Endothelial cell of umbilical vein (primary cell): ENCODE measurements at regions not wholly inside any gene's neighbourhood (a gene's known extent, or its start where the extent isn't known, plus 50 kb on each side); places are given as distances from the start of the nearest gene placed in this dataset.

Experiments
- EZH2 ChIP-seq: IDR thresholded peaks from 2 replicates; pipeline ENCODE4 v1.6.1; 2012; ENCODE audit warnings: borderline replicate concordance, low read depth, mild to moderate bottlenecking, moderate library complexity, low read length, inconsistent platforms; ENCODE audit not compliant: severe bottlenecking
- FOS ChIP-seq: IDR thresholded peaks from 2 replicates; pipeline ENCODE4 v1.6.1; 2011; ENCODE audit warnings: mild to moderate bottlenecking, low read length, moderate library complexity, borderline replicate concordance; ENCODE audit not compliant: insufficient read depth
- POLR2A ChIP-seq: IDR thresholded peaks from 2 replicates; pipeline ENCODE4 v1.6.1; 2012; ENCODE audit warnings: low read depth, mild to moderate bottlenecking, control low read depth, low read length
- TF ChIP-seq, protein P1 (sequence below), 2 donors: IDR thresholded peaks; 1 replicate in 1 of 2; 2 replicates in 1 of 2; pipeline ENCODE4 v1.5.1; 2011; ENCODE audit warnings: low read length in 2 of 2, mild to moderate bottlenecking in 2 of 2, moderate library complexity in 2 of 2, control low read depth in 1 of 2, inconsistent platforms in 1 of 2, low read depth in 1 of 2; ENCODE audit not compliant: insufficient read depth in 1 of 2; ENCODE audit errors: extremely low read depth in 1 of 2
- TF ChIP-seq, protein P2 (sequence below): IDR thresholded peaks from 2 replicates; pipeline ENCODE4 v1.6.1; 2011; ENCODE audit not compliant: insufficient read depth, insufficient read length

DNA sequence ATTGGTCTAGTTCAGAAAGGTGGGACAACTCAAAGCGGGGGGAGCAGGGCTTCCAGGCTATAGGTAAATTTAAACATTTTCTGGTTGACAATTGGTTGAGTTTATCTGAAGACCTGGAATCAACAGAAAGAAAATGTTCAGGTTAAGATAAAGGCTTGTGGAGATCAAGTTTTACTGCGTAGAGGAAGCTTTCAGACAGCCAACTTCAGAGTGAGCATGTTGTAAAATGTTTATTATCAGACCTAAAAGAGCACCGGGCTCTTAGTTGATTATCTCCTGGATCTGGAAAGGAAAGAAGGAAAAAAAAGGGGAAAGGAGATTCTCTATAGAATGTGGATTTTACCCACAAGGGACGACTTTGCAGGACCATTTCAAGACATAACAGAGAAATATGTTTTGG is 227.0 kb upstream of the SH3BP4 start:
- TF ChIP-seq, protein P1, sequence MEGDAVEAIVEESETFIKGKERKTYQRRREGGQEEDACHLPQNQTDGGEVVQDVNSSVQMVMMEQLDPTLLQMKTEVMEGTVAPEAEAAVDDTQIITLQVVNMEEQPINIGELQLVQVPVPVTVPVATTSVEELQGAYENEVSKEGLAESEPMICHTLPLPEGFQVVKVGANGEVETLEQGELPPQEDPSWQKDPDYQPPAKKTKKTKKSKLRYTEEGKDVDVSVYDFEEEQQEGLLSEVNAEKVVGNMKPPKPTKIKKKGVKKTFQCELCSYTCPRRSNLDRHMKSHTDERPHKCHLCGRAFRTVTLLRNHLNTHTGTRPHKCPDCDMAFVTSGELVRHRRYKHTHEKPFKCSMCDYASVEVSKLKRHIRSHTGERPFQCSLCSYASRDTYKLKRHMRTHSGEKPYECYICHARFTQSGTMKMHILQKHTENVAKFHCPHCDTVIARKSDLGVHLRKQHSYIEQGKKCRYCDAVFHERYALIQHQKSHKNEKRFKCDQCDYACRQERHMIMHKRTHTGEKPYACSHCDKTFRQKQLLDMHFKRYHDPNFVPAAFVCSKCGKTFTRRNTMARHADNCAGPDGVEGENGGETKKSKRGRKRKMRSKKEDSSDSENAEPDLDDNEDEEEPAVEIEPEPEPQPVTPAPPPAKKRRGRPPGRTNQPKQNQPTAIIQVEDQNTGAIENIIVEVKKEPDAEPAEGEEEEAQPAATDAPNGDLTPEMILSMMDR (IDR thresholded peaks at IDR 0.05; ENCODE audit: extremely low read depth in 1 of 2, insufficient read depth in 1 of 2, low read depth in 1 of 2, low read length in 2 of 2): no peak
- no peak for TF ChIP-seq EZH2
- TF ChIP-seq, protein P2, sequence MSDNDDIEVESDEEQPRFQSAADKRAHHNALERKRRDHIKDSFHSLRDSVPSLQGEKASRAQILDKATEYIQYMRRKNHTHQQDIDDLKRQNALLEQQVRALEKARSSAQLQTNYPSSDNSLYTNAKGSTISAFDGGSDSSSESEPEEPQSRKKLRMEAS: no peak
- TF ChIP-seq POLR2A: no peak
- TF ChIP-seq FOS: no peak
